Prostate gland (tissue), 2 donors: ENCODE measurements at regions not wholly inside any gene's neighbourhood (a gene's known extent, or its start where the extent isn't known, plus 50 kb on each side); places are given as distances from the start of the nearest gene placed in this dataset.

Experiments used
- DNase-seq: peaks from one replicate; pipeline ENCODE4 v3.0.0-alpha.2; 2019; ENCODE audit warnings: low spot score
- H3K27ac ChIP-seq, 2 donors: fragments of 200-600 bp; sonication (generic); 2 replicates each; pipeline ENCODE4 v1.5.1; 2017 to 2019
- H3K27me3 ChIP-seq: fragments of 200-600 bp; sonication (generic); replicated peaks from 2 replicates; pipeline ENCODE4 v1.5.1; 2019; ENCODE audit not compliant: insufficient read depth
- H3K36me3 ChIP-seq, 2 donors: fragments of 200-600 bp; sonication (generic); 1 replicate in 1 of 2; 2 replicates in 1 of 2; pipeline versions ENCODE4 v1.5.1 to v1.8.1; 2017 to 2019
- H3K4me1 ChIP-seq: fragments of 200-600 bp; sonication (generic); replicated peaks from 2 replicates; pipeline ENCODE4 v1.5.1; 2019
- H3K4me3 ChIP-seq, 2 donors: fragments of 200-600 bp; sonication (generic); 2 replicates each; pipeline ENCODE4 v1.5.1; 2017 to 2019
- H3K9me3 ChIP-seq: fragments of 200-600 bp; sonication (generic); 2 replicates; pipeline ENCODE4 v1.5.1; 2017
- CTCF ChIP-seq, 4 experiments: fragments of 200-600 bp in 2 of 4; fragments of 450-650 bp in 2 of 4; sonication (generic) in 2 of 4; IDR thresholded peaks; 1 replicate in 3 of 4; 2 replicates in 1 of 4; pipeline ENCODE4 v1.5.1; 2016 to 2019; ENCODE audit warnings: antibody characterized with exemption in 4 of 4, mild to moderate bottlenecking in 2 of 4, moderate library complexity in 2 of 4
- POLR2A ChIP-seq: fragments of 450-650 bp; IDR thresholded peaks from one replicate; pipeline ENCODE4 v1.6.1; 2016; ENCODE audit warnings: antibody characterized with exemption, mild to moderate bottlenecking
- POLR2AphosphoS5 ChIP-seq: sonication (generic); formaldehyde crosslinking; IDR thresholded peaks from one replicate; pipeline ENCODE4 v1.6.1; 2017; ENCODE audit warnings: antibody characterized with exemption
- WGBS: methylation state at CpG from one replicate; pipeline ENCODE4 v1.1.5; 2018; 5-methylcytosine and 5-hydroxymethylcytosine counted together
- intact Hi-C: fragments of 100-400 bp; cut with DNase I; formaldehyde crosslinking; loops from one replicate; pipeline ENCODE4 v1.14.2; 2022

GRCh38 chr15:38688761-38689160 lies 124.1 kb upstream of the RASGRP1 start:
- H3K9me3 ChIP-seq = no peaks in the 10 kb centered on the region
- no peak overlapping the region for H3K4me3 ChIP-seq
- TF ChIP-seq CTCF (IDR thresholded peaks at IDR 0.05) = no peak
- TF ChIP-seq POLR2A = no peak
- no peak for TF ChIP-seq POLR2AphosphoS5
- no peaks in the 10 kb centered on the region for H3K4me1 ChIP-seq
- 43% methylated on average over 1 of the region's 1 CpG for WGBS
- no peak overlapping the region for H3K27ac ChIP-seq
- no peak for DNase-seq
- no peaks in the 10 kb centered on the region for H3K36me3 ChIP-seq
- intact Hi-C loops = loop anchor here (10.0 kb wide), 1 partner anchor 124 kb away; the partner anchor contains the start of gene RASGRP1
- H3K27me3 ChIP-seq = no peaks in the 10 kb centered on the region

- H3K9me3 ChIP-seq = no peaks in the 10 kb centered on the region
- no peak for TF ChIP-seq CTCF (IDR thresholded peaks at IDR 0.05)
- TF ChIP-seq POLR2A = no peak
- TF ChIP-seq POLR2AphosphoS5 = no peak
- no peaks in the 10 kb centered on the region for H3K4me1 ChIP-seq
- intact Hi-C loops = loop anchor here (10.0 kb wide), 1 partner anchor 125 kb away; the partner anchor contains the start of gene RASGRP1
- H3K4me3 ChIP-seq = no peak overlapping the region
- H3K36me3 ChIP-seq = no peaks in the 10 kb centered on the region
- no peak overlapping the region for H3K27ac ChIP-seq
- WGBS = 94% methylated on average over 2 of the region's 2 CpGs
- no peak for DNase-seq
- no peaks in the 10 kb centered on the region for H3K27me3 ChIP-seq
Measured at GRCh38 chr15:38689522-38689921, 124.9 kb upstream of the RASGRP1 start.

GRCh38 chr15:38690216-38690615 lies 125.6 kb upstream of the RASGRP1 start:
- TF ChIP-seq POLR2AphosphoS5 = no peak
- no peak for TF ChIP-seq CTCF (IDR thresholded peaks at IDR 0.05)
- no peak for TF ChIP-seq POLR2A
- Histone ChIP-seq H3K27ac (no peak overlapping the region), H3K9me3 (no peaks in the 10 kb centered on the region), H3K27me3 (no peaks in the 10 kb centered on the region), H3K4me1 (no peaks in the 10 kb centered on the region), H3K36me3 (no peaks in the 10 kb centered on the region), H3K4me3 (no peak overlapping the region)
- intact Hi-C loops = loop anchor here (10.0 kb wide), 1 partner anchor 215 kb away; no protein-coding TSS in a partner anchor
- 91% methylated on average over 5 of the region's 5 CpGs for WGBS
- DNase-seq = no peak

GRCh38 chr15:38690719-38691332 lies 126.2 kb upstream of the RASGRP1 start:
- peak; percentile 52 for DNase-seq
- H3K36me3 ChIP-seq = no peaks in the 10 kb centered on the region
- no peaks in the 10 kb centered on the region for H3K9me3 ChIP-seq
- intact Hi-C loops = loop anchor here (10.0 kb wide), 1 partner anchor 216 kb away; no protein-coding TSS in a partner anchor
- peak; percentile 56 for TF ChIP-seq POLR2AphosphoS5
- TF ChIP-seq POLR2A = no peak
- peak in 3 of 4 experiments; percentile 64 to 69 (median 66) for TF ChIP-seq CTCF (IDR thresholded peaks at IDR 0.05)
- 26% methylated on average over 4 of the region's 4 CpGs for WGBS
- H3K27me3 ChIP-seq = no peaks in the 10 kb centered on the region
- H3K4me3 ChIP-seq = no peak overlapping the region
- peak overlapping the region in 1 of 2 donors; percentile 6 for H3K27ac ChIP-seq
- no peaks in the 10 kb centered on the region for H3K4me1 ChIP-seq

- DNase-seq = peak; percentile 22
- Histone ChIP-seq H3K27me3 (no peaks in the 10 kb centered on the region), H3K27ac (peak overlapping the region in 1 of 2 donors; percentile 6), H3K4me3 (no peak overlapping the region), H3K9me3 (no peaks in the 10 kb centered on the region), H3K4me1 (no peaks in the 10 kb centered on the region), H3K36me3 (no peaks in the 10 kb centered on the region)
- WGBS = 31% methylated on average over 2 of the region's 2 CpGs
- intact Hi-C loops = loop anchor here (10.0 kb wide), 1 partner anchor 217 kb away; no protein-coding TSS in a partner anchor
- TF ChIP-seq CTCF (IDR thresholded peaks at IDR 0.05) (no peak), POLR2A (no peak), POLR2AphosphoS5 (peak; percentile 41)
Measured at GRCh38 chr15:38691377-38691776, 126.8 kb upstream of the RASGRP1 start.
